Adrenal gland (tissue), 5 donors: ENCODE measurements at regions not wholly inside any gene's neighbourhood (a gene's known extent, or its start where the extent isn't known, plus 50 kb on each side); places are given as distances from the start of the nearest gene placed in this dataset.

Source experiments
- POLR2A ChIP-seq, 2 donors: fragments of 450-650 bp; IDR thresholded peaks; one replicate each; pipeline ENCODE4 v1.6.1; 2017; ENCODE audit warnings: antibody characterized with exemption in 2 of 2, mild to moderate bottlenecking in 2 of 2, moderate library complexity in 1 of 2
- TF ChIP-seq, protein P1 (sequence below), 6 experiments: fragments of 450-650 bp in 4 of 6; fragments of 200-600 bp in 2 of 6; sonication (generic) in 1 of 6; IDR thresholded peaks; 1 replicate in 5 of 6; 2 replicates in 1 of 6; pipeline versions ENCODE4 v1.5.1 to v1.8.0; 2016 to 2021; ENCODE audit warnings: antibody characterized with exemption in 6 of 6, mild to moderate bottlenecking in 2 of 6, moderate library complexity in 1 of 6
- donor health status: DM: no; HTN: no; CAD: no.

DNA sequence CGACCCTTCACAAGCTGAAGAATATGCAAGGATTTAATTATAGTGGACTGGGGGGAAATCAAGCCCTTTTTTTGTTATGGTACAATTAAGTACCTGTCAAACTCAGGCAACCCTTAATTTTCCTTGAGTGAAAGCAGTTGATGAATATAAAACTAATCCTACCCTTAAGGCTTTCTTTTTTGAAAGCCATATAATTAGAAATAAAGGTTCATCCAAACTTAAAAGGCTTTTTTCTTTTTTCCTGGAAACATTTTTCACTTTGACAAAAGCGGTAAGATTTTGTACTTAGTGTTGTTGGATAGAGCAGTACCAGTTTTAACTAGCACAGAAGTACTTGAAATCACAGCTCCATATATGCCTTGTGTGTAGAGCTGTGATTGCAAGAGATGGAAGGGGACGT is 91.9 kb upstream of the MANSC4 start:
- TF ChIP-seq POLR2A (IDR thresholded peaks at IDR 0.05): no peak
- TF ChIP-seq, protein P1, sequence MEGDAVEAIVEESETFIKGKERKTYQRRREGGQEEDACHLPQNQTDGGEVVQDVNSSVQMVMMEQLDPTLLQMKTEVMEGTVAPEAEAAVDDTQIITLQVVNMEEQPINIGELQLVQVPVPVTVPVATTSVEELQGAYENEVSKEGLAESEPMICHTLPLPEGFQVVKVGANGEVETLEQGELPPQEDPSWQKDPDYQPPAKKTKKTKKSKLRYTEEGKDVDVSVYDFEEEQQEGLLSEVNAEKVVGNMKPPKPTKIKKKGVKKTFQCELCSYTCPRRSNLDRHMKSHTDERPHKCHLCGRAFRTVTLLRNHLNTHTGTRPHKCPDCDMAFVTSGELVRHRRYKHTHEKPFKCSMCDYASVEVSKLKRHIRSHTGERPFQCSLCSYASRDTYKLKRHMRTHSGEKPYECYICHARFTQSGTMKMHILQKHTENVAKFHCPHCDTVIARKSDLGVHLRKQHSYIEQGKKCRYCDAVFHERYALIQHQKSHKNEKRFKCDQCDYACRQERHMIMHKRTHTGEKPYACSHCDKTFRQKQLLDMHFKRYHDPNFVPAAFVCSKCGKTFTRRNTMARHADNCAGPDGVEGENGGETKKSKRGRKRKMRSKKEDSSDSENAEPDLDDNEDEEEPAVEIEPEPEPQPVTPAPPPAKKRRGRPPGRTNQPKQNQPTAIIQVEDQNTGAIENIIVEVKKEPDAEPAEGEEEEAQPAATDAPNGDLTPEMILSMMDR (IDR thresholded peaks at IDR 0.05): no peak
